SK-N-SH treated with all-trans-retinoic acid at 6 μM for 48 hours (cell line): ENCODE measurements at regions not wholly inside any gene's neighbourhood (a gene's known extent, or its start where the extent isn't known, plus 50 kb on each side); places are given as distances from the start of the nearest gene placed in this dataset.

ENCODE experiments used
- ATAC-seq: fragments of 200-7000 bp; cut with Tn5 transposase; 3 replicates; pipeline ENCODE4 v1.9.1; 2020; ENCODE audit warnings: mild to moderate bottlenecking, moderate library complexity
- ARNTL ChIP-seq: fragments of 450-650 bp; formaldehyde crosslinking; IDR thresholded peaks from 2 replicates; pipeline ENCODE4 v1.5.0; 2020; ENCODE audit warnings: low read depth, mild to moderate bottlenecking, moderate library complexity, borderline replicate concordance
- BACH2 ChIP-seq: fragments of 250-450 bp; sonication (Bioruptor Pico); IDR thresholded peaks from 2 replicates; pipeline ENCODE4 v1.9.0; 2021; ENCODE audit warnings: mild to moderate bottlenecking, borderline replicate concordance
- CSDC2 ChIP-seq: fragments of 250-450 bp; sonication (Bioruptor Pico); IDR thresholded peaks from 2 replicates; pipeline ENCODE4 v1.5.0; 2020; ENCODE audit warnings: mild to moderate bottlenecking, moderate library complexity
- ESRRG ChIP-seq: fragments of 250-450 bp; sonication (Bioruptor Pico); IDR thresholded peaks from 2 replicates; pipeline ENCODE4 v1.6.1; 2021; ENCODE audit warnings: mild to moderate bottlenecking
- GLIS3 ChIP-seq: fragments of 250-450 bp; sonication (Bioruptor Pico); IDR thresholded peaks from 2 replicates; pipeline ENCODE4 v1.5.0; 2020; ENCODE audit warnings: mild to moderate bottlenecking, moderate library complexity
- ISL1 ChIP-seq: fragments of 250-450 bp; sonication (Bioruptor Pico); IDR thresholded peaks from 2 replicates; pipeline ENCODE4 v2.1.2; 2022; ENCODE audit warnings: mild to moderate bottlenecking, moderate library complexity
- OSR1 ChIP-seq: fragments of 250-450 bp; sonication (Bioruptor Pico); IDR thresholded peaks from 2 replicates; pipeline ENCODE4 v1.8.0; 2022; ENCODE audit warnings: moderate library complexity, mild to moderate bottlenecking, inconsistent platforms
- PPARA ChIP-seq: fragments of 250-450 bp; sonication (Bioruptor Pico); IDR thresholded peaks from 2 replicates; pipeline ENCODE4 v1.5.0; 2020; ENCODE audit warnings: mild to moderate bottlenecking, borderline replicate concordance
- SNAI2 ChIP-seq: fragments of 250-450 bp; sonication (Bioruptor Pico); IDR thresholded peaks from 2 replicates; pipeline ENCODE4 v1.5.0; 2020; ENCODE audit warnings: mild to moderate bottlenecking, moderate library complexity
- TCF4 ChIP-seq: fragments of 250-450 bp; sonication (Bioruptor Pico); IDR thresholded peaks from 2 replicates; pipeline ENCODE4 v1.8.0; 2021; ENCODE audit warnings: mild to moderate bottlenecking, moderate library complexity, borderline replicate concordance
- TOX ChIP-seq: fragments of 250-450 bp; sonication (Bioruptor Pico); IDR thresholded peaks from 2 replicates; pipeline ENCODE4 v1.8.0; 2021; ENCODE audit warnings: mild to moderate bottlenecking, moderate library complexity, borderline replicate concordance
- ZC3H10 ChIP-seq: fragments of 250-450 bp; sonication (Bioruptor Pico); IDR thresholded peaks from 2 replicates; pipeline ENCODE4 v1.5.1; 2021; ENCODE audit warnings: mild to moderate bottlenecking, moderate library complexity
- ZFP3 ChIP-seq: fragments of 250-450 bp; sonication (Bioruptor Pico); IDR thresholded peaks from 2 replicates; pipeline ENCODE4 v1.5.0; 2020; ENCODE audit warnings: mild to moderate bottlenecking, moderate library complexity
- ZFP30 ChIP-seq: fragments of 450-650 bp; formaldehyde crosslinking; IDR thresholded peaks from 2 replicates; pipeline ENCODE4 v1.5.0; 2022; ENCODE audit warnings: mild to moderate bottlenecking, moderate library complexity
- ZNF565 ChIP-seq: fragments of 450-650 bp; formaldehyde crosslinking; conservative IDR thresholded peaks from 2 replicates; pipeline ENCODE4 v1.5.0; 2020; ENCODE audit warnings: low read depth, mild to moderate bottlenecking, moderate library complexity
- ZNF70 ChIP-seq: fragments of 450-650 bp; formaldehyde crosslinking; IDR thresholded peaks from 2 replicates; pipeline ENCODE4 v1.5.0; 2020; ENCODE audit warnings: mild to moderate bottlenecking, moderate library complexity
- ZNF8 ChIP-seq: fragments of 450-650 bp; formaldehyde crosslinking; IDR thresholded peaks from 2 replicates; pipeline ENCODE4 v1.5.0; 2020; ENCODE audit warnings: mild to moderate bottlenecking, moderate library complexity
- TF ChIP-seq, protein P1 (sequence below): fragments of 250-450 bp; sonication (Bioruptor Pico); IDR thresholded peaks from 2 replicates; pipeline ENCODE4 v1.5.1; 2020; ENCODE audit warnings: low read depth, mild to moderate bottlenecking, moderate library complexity
- TF ChIP-seq, protein P2 (sequence below): fragments of 250-450 bp; sonication (Bioruptor Pico); IDR thresholded peaks from 2 replicates; pipeline ENCODE4 v1.5.1; 2021; ENCODE audit warnings: mild to moderate bottlenecking, moderate library complexity
- TF ChIP-seq, protein P3 (sequence below): fragments of 250-450 bp; sonication (Bioruptor Pico); IDR thresholded peaks from 2 replicates; pipeline ENCODE4 v1.8.0; 2021; ENCODE audit warnings: low read depth, mild to moderate bottlenecking, moderate library complexity, borderline replicate concordance

DNA sequence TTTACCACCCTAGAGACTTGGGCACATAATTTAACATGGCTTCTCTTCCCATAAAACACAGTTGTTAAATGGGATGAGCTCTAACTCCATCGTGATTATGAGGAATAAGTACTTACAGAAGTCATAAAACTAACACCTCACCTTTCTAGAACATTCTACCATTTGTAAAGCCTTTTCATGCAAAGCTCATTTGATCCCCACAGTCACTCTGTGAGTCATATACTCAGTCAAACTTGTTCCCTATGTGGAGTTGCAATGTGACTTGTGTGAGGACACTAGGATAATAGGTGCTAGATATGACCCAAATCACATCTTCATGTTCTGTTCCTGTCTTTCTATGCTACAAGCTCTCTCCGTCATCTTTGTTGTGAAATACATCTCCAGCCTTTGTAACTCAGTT, 371.7 kb downstream of the WDR11 start:
- no peak for ATAC-seq
- TF ChIP-seq PPARA (CRISPR knock-in tag): no peak
- no peak for TF ChIP-seq TCF4 (CRISPR knock-in tag)
- no peak for TF ChIP-seq ZFP3 (CRISPR knock-in tag)
- no peak for TF ChIP-seq ZFP30 (CRISPR knock-in tag)

DNA sequence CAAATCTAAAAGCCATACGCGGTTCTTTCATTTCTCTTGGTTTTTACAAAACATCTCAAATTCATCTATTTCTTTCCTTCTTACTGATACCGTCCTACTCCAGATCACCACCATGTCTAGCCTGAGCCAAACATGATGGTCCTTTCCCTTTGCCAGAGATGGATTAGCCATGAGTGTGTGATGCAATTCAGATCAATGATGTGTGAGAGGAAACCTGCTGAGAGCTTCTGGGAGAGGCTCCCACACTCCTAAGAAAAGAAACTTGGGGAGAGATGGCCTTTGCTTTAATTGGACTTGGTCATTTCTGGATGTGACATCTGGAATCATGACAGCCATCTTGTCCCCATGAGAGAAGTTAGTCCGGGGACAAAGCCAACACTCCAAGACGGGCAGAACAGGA, 367.2 kb downstream of the FGFR2 start:
- ATAC-seq: no peak
- TF ChIP-seq ZNF8: no peak
- no peak for TF ChIP-seq ZFP30 (CRISPR knock-in tag)
- TF ChIP-seq BACH2: no peak
- TF ChIP-seq ZNF70 (CRISPR knock-in tag): no peak
- TF ChIP-seq ZC3H10: no peak
- TF ChIP-seq CSDC2 (CRISPR knock-in tag): no peak
- TF ChIP-seq GLIS3 (CRISPR knock-in tag): no peak
- no peak for TF ChIP-seq SNAI2
- no peak for TF ChIP-seq ISL1 (CRISPR knock-in tag)
- no peak for TF ChIP-seq TCF4 (CRISPR knock-in tag)

DNA sequence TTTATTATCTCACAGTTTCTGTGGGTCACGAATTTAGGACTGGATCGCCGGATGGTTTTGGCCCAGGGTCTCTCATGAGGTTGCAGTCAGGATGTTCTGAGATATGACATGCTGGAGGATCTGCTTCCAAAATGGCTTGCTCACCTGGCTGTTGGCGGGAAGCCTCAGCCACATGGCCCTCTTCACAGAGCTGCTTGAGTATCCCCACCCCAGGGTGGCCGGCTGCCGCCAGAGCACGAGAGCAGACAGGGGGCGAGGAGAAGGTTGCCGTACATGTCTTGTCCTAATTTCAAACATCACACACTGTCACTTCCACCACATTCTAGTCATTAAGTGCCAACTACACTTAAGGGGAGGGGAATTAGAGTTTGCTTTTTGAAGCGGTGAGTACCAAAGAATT, 365.8 kb downstream of the FGFR2 start:
- TF ChIP-seq ZC3H10 (no peak), SNAI2 (no peak), TCF4 (CRISPR knock-in tag) (no peak), TOX (no peak), CSDC2 (CRISPR knock-in tag) (no peak), ESRRG (CRISPR knock-in tag) (no peak), ARNTL (CRISPR knock-in tag) (no peak), ZNF565 (CRISPR knock-in tag) (no peak), ZFP30 (CRISPR knock-in tag) (no peak), ISL1 (CRISPR knock-in tag) (no peak)
- TF ChIP-seq, protein P1, sequence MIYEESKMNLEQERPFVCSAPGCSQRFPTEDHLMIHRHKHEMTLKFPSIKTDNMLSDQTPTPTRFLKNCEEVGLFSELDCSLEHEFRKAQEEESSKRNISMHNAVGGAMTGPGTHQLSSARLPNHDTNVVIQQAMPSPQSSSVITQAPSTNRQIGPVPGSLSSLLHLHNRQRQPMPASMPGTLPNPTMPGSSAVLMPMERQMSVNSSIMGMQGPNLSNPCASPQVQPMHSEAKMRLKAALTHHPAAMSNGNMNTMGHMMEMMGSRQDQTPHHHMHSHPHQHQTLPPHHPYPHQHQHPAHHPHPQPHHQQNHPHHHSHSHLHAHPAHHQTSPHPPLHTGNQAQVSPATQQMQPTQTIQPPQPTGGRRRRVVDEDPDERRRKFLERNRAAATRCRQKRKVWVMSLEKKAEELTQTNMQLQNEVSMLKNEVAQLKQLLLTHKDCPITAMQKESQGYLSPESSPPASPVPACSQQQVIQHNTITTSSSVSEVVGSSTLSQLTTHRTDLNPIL: no peak
- TF ChIP-seq, protein P2, sequence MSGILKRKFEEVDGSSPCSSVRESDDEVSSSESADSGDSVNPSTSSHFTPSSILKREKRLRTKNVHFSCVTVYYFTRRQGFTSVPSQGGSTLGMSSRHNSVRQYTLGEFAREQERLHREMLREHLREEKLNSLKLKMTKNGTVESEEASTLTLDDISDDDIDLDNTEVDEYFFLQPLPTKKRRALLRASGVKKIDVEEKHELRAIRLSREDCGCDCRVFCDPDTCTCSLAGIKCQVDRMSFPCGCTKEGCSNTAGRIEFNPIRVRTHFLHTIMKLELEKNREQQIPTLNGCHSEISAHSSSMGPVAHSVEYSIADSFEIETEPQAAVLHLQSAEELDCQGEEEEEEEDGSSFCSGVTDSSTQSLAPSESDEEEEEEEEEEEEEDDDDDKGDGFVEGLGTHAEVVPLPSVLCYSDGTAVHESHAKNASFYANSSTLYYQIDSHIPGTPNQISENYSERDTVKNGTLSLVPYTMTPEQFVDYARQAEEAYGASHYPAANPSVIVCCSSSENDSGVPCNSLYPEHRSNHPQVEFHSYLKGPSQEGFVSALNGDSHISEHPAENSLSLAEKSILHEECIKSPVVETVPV (CRISPR knock-in tag): no peak
- TF ChIP-seq, protein P3, sequence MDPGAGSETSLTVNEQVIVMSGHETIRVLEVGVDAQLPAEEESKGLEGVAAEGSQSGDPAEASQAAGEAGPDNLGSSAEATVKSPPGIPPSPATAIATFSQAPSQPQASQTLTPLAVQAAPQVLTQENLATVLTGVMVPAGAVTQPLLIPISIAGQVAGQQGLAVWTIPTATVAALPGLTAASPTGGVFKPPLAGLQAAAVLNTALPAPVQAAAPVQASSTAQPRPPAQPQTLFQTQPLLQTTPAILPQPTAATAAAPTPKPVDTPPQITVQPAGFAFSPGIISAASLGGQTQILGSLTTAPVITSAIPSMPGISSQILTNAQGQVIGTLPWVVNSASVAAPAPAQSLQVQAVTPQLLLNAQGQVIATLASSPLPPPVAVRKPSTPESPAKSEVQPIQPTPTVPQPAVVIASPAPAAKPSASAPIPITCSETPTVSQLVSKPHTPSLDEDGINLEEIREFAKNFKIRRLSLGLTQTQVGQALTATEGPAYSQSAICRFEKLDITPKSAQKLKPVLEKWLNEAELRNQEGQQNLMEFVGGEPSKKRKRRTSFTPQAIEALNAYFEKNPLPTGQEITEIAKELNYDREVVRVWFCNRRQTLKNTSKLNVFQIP: no peak
- no peak for ATAC-seq

DNA sequence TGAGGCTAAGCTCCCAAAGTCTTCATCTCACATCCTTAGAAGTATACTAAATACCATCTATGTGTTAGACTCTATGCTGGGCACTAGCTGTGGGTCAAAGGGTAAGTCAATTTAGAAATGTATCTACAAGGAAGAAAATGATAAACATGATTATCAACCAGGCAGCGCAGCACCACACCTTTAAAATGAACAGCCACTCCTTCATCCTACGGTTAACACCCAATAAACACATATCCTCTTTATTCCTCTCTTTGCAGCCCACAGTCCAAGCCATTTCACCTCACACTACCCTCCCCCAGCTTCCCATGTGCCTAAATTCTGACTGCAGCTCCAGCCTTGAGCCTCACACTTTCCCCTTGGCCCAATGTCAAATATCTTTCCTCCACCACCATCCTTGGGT, 362.6 kb downstream of the FGFR2 start:
- no peak for TF ChIP-seq ZNF70 (CRISPR knock-in tag)
- no peak for TF ChIP-seq BACH2
- no peak for TF ChIP-seq OSR1 (CRISPR knock-in tag)
- TF ChIP-seq ZFP30 (CRISPR knock-in tag): no peak
- TF ChIP-seq ZNF565 (CRISPR knock-in tag): no peak
- TF ChIP-seq TCF4 (CRISPR knock-in tag): no peak
- TF ChIP-seq ZC3H10: no peak
- TF ChIP-seq GLIS3 (CRISPR knock-in tag): no peak
- no peak for TF ChIP-seq ARNTL (CRISPR knock-in tag)
- TF ChIP-seq, protein P3: no peak
- no peak for TF ChIP-seq CSDC2 (CRISPR knock-in tag)
- TF ChIP-seq, all 23 proteins: peak for 0
- ATAC-seq: no peak

DNA sequence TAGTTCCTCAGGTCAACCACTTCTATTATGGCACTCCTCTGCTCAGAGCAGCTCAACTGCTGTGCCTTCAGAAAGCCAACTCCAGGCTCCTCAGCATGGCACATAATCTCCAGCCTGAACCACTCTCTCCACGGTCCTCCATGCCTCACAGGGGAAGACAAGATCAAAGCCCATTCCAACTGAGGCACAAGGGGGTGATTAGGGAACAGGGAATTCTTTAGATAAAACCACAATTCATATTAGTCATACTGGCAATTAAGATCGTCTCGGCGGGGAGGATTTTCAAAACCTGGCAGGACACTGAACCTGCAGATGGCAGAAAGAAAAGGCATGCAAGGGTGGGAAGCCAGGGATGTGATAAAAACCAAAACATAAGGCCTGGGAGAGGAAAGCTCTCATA, 361.6 kb downstream of the FGFR2 start:
- TF ChIP-seq, protein P3: no peak
- TF ChIP-seq, protein P1: no peak
- no peak for TF ChIP-seq ISL1 (CRISPR knock-in tag)
- TF ChIP-seq, all 23 proteins: peak for 0
- no peak for ATAC-seq
